SK-N-SH (cell line): ENCODE measurements at regions not wholly inside any gene's neighbourhood (a gene's known extent, or its start where the extent isn't known, plus 50 kb on each side); places are given as distances from the start of the nearest gene placed in this dataset.

ENCODE experiments used
- CTCF ChIA-PET: fragments of 300-600, 350-600 bp; formaldehyde crosslinking; extraction: SDS; loops from one replicate; lab custom pipeline; 2021; lab: Yijun Ruan, JAX
- POLR2A ChIA-PET: fragments of 350-600 bp; sonication (Branson Sonifier 250); formaldehyde crosslinking; extraction: SDS; loops from one replicate; lab custom pipeline; 2020; ENCODE audit warnings: antibody characterized with exemption, inconsistent platforms; lab: Yijun Ruan, JAX
- DNase-seq: peaks from one replicate; pipeline ENCODE4 v3.0.0; 2012
- H2AFZ ChIP-seq: fragments of 200-600 bp; sonication (generic); 2 replicates; pipeline ENCODE4 v1.8.1; 2016; ENCODE audit warnings: antibody characterized with exemption, mild to moderate bottlenecking, low read depth
- H3F3A ChIP-seq: fragments of 200-600 bp; sonication (generic); replicated peaks from 2 replicates; pipeline ENCODE3; 2016; ENCODE audit warnings: antibody characterized with exemption, mild to moderate bottlenecking; ENCODE audit not compliant: insufficient read depth
- H3K27ac ChIP-seq, 2 experiments: fragments of 200-500 bp in 1 of 2; fragments of 200-600 bp in 1 of 2; sonication (Bioruptor generic) in 1 of 2; sonication (generic), shearing (Covaris generic) in 1 of 2; 2 replicates each; pipeline versions ENCODE4 v1.5.1 to v1.6.1; 2014 to 2016; ENCODE audit warnings: low read depth in 2 of 2, inconsistent platforms in 1 of 2, low read length in 1 of 2, mild to moderate bottlenecking in 1 of 2, mixed read lengths in 1 of 2
- H3K27me3 ChIP-seq: fragments of 200-600 bp; sonication (generic), shearing (Covaris generic); 2 replicates; pipeline ENCODE4 v1.6.1; 2016; ENCODE audit warnings: mixed run types; ENCODE audit not compliant: insufficient read depth
- H3K36me3 ChIP-seq, 2 experiments: fragments of 200-500 bp in 1 of 2; fragments of 200-600 bp in 1 of 2; sonication (Bioruptor generic) in 1 of 2; sonication (generic) in 1 of 2; replicated peaks in 1 of 2; 2 replicates each; pipeline versions ENCODE3 to v1.5.1; 2014 to 2016; ENCODE audit warnings: low read length in 1 of 2, mild to moderate bottlenecking in 1 of 2; ENCODE audit not compliant: insufficient read depth in 2 of 2, control insufficient read depth in 1 of 2
- H3K4me1 ChIP-seq, 2 experiments: fragments of 200-500 bp in 1 of 2; fragments of 200-600 bp in 1 of 2; sonication (Bioruptor generic) in 1 of 2; sonication (generic), shearing (Covaris generic) in 1 of 2; 2 replicates each; pipeline versions ENCODE4 v1.5.1 to v1.6.1; 2014 to 2016; ENCODE audit warnings: low read depth in 1 of 2, low read length in 1 of 2, mixed run types in 1 of 2; ENCODE audit not compliant: insufficient read depth in 2 of 2, control insufficient read depth in 1 of 2
- H3K4me2 ChIP-seq: fragments of 200-600 bp; sonication (generic), shearing (Covaris generic); 2 replicates; pipeline ENCODE4 v1.6.1; 2017; ENCODE audit warnings: mixed run types
- H3K4me3 ChIP-seq, 2 experiments: fragments of 200-500 bp in 1 of 2; fragments of 200-600 bp in 1 of 2; sonication (Bioruptor generic) in 1 of 2; sonication (generic), shearing (Covaris generic) in 1 of 2; 2 replicates each; pipeline versions ENCODE4 v1.5.1 to v1.8.1; 2014 to 2016; ENCODE audit warnings: low read depth in 2 of 2, inconsistent platforms in 1 of 2, low read length in 1 of 2, mild to moderate bottlenecking in 1 of 2, mixed read lengths in 1 of 2, moderate library complexity in 1 of 2
- H3K79me2 ChIP-seq: fragments of 200-600 bp; sonication (generic); 2 replicates; pipeline ENCODE4 v1.8.1; 2017; ENCODE audit warnings: mild to moderate bottlenecking; ENCODE audit not compliant: insufficient read depth
- H3K9ac ChIP-seq: fragments of 200-600 bp; sonication (generic); 2 replicates; pipeline ENCODE4 v1.6.1; 2017; ENCODE audit warnings: mixed run types
- H3K9me2 ChIP-seq: fragments of 200-600 bp; sonication (generic); 2 replicates; pipeline ENCODE4 v1.6.1; 2017; ENCODE audit warnings: mixed run types
- H3K9me3 ChIP-seq: fragments of 200-600 bp; sonication (generic); 2 replicates; pipeline ENCODE4 v1.6.1; 2017; ENCODE audit warnings: mixed run types, mild to moderate bottlenecking, moderate library complexity
- H4K20me1 ChIP-seq: fragments of 200-600 bp; sonication (generic); 2 replicates; pipeline ENCODE4 v1.6.1; 2017; ENCODE audit warnings: mild to moderate bottlenecking, mixed run types; ENCODE audit not compliant: insufficient read depth
- CHD2 ChIP-seq: fragments of 150-350 bp; IDR thresholded peaks from 2 replicates; pipeline ENCODE4 v1.6.1; 2018; ENCODE audit warnings: low read length; ENCODE audit not compliant: partially characterized antibody
- CTCF ChIP-seq: fragments of 200-600 bp; sonication (generic); IDR thresholded peaks from 2 replicates; pipeline ENCODE4 v1.6.1; 2017; ENCODE audit warnings: antibody characterized with exemption, mild to moderate bottlenecking, moderate library complexity
- ELF1 ChIP-seq: IDR thresholded peaks from 2 replicates; pipeline ENCODE4 v1.4.0; 2012
- EP300 ChIP-seq, 2 experiments: IDR thresholded peaks; 2 replicates each; pipeline versions ENCODE4 v1.4.0 to v1.6.1; 2012; ENCODE audit warnings: borderline replicate concordance in 1 of 2, low read depth in 1 of 2, low read length in 1 of 2
- EZH2phosphoT487 ChIP-seq: fragments of 200-600 bp; sonication (generic); IDR thresholded peaks from 2 replicates; pipeline ENCODE4 v1.6.1; 2017; ENCODE audit warnings: low read depth, mixed run types, mild to moderate bottlenecking, antibody characterized with exemption, moderate library complexity, borderline replicate concordance
- FOXM1 ChIP-seq: IDR thresholded peaks from 2 replicates; pipeline ENCODE4 v1.4.0; 2012; ENCODE audit warnings: low read depth, mild to moderate bottlenecking
- GATA2 ChIP-seq: sonication (generic); formaldehyde crosslinking; IDR thresholded peaks from 2 replicates; pipeline ENCODE4 v1.5.0; 2020; ENCODE audit warnings: mild to moderate bottlenecking, missing genetic modification reagents
- IRF3 ChIP-seq: fragments of 150-350 bp; IDR thresholded peaks from 2 replicates; pipeline ENCODE4 v1.6.1; 2016; ENCODE audit warnings: mild to moderate bottlenecking, low read depth, low read length
- MEF2A ChIP-seq: IDR thresholded peaks from 2 replicates; pipeline ENCODE4 v1.4.0; 2012; ENCODE audit warnings: low read depth, borderline replicate concordance
- NFIC ChIP-seq: IDR thresholded peaks from 2 replicates; pipeline ENCODE4 v1.4.0; 2012; ENCODE audit warnings: borderline replicate concordance
- RAD21 ChIP-seq: IDR thresholded peaks from 2 replicates; pipeline ENCODE4 v1.6.1; 2012; ENCODE audit warnings: mild to moderate bottlenecking, low read length
- RFX5 ChIP-seq: IDR thresholded peaks from 2 replicates; pipeline ENCODE4 v1.6.1; 2012; ENCODE audit warnings: mild to moderate bottlenecking, improper control_type of control experiment, low read length
- SMC3 ChIP-seq: IDR thresholded peaks from 2 replicates; pipeline ENCODE4 v1.6.1; 2012; ENCODE audit warnings: low read depth, low read length, improper control_type of control experiment
- WGBS: methylation state at CpG from one replicate; pipeline ENCODE4 v1.1.6; 2017; ENCODE audit warnings: low lambda C conversion rate; 5-methylcytosine and 5-hydroxymethylcytosine counted together
- TF ChIP-seq, protein P1 (sequence below): IDR thresholded peaks from 2 replicates; pipeline ENCODE4 v1.4.0; 2012; ENCODE audit warnings: low read depth, borderline replicate concordance
- TF ChIP-seq, protein P2 (sequence below): IDR thresholded peaks from 2 replicates; pipeline ENCODE4 v1.6.1; 2012; ENCODE audit warnings: mild to moderate bottlenecking, low read depth, low read length, moderate library complexity
- TF ChIP-seq, protein P3 (sequence below): IDR thresholded peaks from 2 replicates; pipeline ENCODE4 v1.4.0; 2012; ENCODE audit warnings: low read depth, borderline replicate concordance

- no peak overlapping the region for H3K9ac ChIP-seq
- no peak overlapping the region for H3K4me3 ChIP-seq
- no peaks in the 10 kb centered on the region for H3K27me3 ChIP-seq
- no peaks in the 10 kb centered on the region for H3K36me3 ChIP-seq
- TF ChIP-seq RAD21, result peak; percentile 91
- peak; percentile 74 for TF ChIP-seq CTCF
- TF ChIP-seq IRF3, result no peak
- peak; percentile 74 for TF ChIP-seq SMC3
- TF ChIP-seq, all 33 proteins: peak for 3
- Histone ChIP-seq H3K9me2 (no peaks in the 10 kb centered on the region), H3K4me2 (no peak overlapping the region), H3K9me3 (no peaks in the 10 kb centered on the region), H3K4me1 (peaks cover 0 to 5% of the 10 kb centered on the region in 2 experiments; a peak in 2 of 4 replicates), H3K27ac (no peak overlapping the region), H4K20me1 (no peaks in the 10 kb centered on the region), H3K79me2 (no peaks in the 10 kb centered on the region), H3F3A (no peaks in the 10 kb centered on the region), H2AFZ (no peak overlapping the region)
- 15% methylated on average over 4 of the region's 4 CpGs for WGBS
- ChIA-PET POLR2A (no interaction called here), CTCF (interaction anchor here (0.6 to 3.3 kb wide), 36 partner anchors 9 to 1989 kb away, joined by 3 to 32 read pairs (median 4); no protein-coding TSS in a partner anchor)
- DNase-seq, result peak; percentile 42
These were observed 1651.9 kb upstream of the MIR17HG start for GRCh38 chr13:89695343-89696257.

- H3K79me2 ChIP-seq, result no peaks in the 10 kb centered on the region
- CTCF ChIA-PET, result no interaction called here
- DNase-seq, result no peak
- TF ChIP-seq EP300 (IDR thresholded peaks at IDR 0.05; ENCODE audit: borderline replicate concordance in 1 of 2, low read depth in 1 of 2, low read length in 1 of 2), result no peak
- TF ChIP-seq RFX5, result no peak
- TF ChIP-seq EZH2phosphoT487, result no peak
- TF ChIP-seq RAD21, result no peak
- TF ChIP-seq MEF2A, result no peak
- TF ChIP-seq GATA2 (CRISPR knock-in tag), result no peak
- TF ChIP-seq, protein P1, sequence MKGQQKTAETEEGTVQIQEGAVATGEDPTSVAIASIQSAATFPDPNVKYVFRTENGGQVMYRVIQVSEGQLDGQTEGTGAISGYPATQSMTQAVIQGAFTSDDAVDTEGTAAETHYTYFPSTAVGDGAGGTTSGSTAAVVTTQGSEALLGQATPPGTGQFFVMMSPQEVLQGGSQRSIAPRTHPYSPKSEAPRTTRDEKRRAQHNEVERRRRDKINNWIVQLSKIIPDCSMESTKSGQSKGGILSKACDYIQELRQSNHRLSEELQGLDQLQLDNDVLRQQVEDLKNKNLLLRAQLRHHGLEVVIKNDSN, result no peak
- TF ChIP-seq, protein P2, sequence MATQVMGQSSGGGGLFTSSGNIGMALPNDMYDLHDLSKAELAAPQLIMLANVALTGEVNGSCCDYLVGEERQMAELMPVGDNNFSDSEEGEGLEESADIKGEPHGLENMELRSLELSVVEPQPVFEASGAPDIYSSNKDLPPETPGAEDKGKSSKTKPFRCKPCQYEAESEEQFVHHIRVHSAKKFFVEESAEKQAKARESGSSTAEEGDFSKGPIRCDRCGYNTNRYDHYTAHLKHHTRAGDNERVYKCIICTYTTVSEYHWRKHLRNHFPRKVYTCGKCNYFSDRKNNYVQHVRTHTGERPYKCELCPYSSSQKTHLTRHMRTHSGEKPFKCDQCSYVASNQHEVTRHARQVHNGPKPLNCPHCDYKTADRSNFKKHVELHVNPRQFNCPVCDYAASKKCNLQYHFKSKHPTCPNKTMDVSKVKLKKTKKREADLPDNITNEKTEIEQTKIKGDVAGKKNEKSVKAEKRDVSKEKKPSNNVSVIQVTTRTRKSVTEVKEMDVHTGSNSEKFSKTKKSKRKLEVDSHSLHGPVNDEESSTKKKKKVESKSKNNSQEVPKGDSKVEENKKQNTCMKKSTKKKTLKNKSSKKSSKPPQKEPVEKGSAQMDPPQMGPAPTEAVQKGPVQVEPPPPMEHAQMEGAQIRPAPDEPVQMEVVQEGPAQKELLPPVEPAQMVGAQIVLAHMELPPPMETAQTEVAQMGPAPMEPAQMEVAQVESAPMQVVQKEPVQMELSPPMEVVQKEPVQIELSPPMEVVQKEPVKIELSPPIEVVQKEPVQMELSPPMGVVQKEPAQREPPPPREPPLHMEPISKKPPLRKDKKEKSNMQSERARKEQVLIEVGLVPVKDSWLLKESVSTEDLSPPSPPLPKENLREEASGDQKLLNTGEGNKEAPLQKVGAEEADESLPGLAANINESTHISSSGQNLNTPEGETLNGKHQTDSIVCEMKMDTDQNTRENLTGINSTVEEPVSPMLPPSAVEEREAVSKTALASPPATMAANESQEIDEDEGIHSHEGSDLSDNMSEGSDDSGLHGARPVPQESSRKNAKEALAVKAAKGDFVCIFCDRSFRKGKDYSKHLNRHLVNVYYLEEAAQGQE, result no peak
- no peak for TF ChIP-seq NFIC
- no peak for TF ChIP-seq CHD2
- TF ChIP-seq, protein P3, sequence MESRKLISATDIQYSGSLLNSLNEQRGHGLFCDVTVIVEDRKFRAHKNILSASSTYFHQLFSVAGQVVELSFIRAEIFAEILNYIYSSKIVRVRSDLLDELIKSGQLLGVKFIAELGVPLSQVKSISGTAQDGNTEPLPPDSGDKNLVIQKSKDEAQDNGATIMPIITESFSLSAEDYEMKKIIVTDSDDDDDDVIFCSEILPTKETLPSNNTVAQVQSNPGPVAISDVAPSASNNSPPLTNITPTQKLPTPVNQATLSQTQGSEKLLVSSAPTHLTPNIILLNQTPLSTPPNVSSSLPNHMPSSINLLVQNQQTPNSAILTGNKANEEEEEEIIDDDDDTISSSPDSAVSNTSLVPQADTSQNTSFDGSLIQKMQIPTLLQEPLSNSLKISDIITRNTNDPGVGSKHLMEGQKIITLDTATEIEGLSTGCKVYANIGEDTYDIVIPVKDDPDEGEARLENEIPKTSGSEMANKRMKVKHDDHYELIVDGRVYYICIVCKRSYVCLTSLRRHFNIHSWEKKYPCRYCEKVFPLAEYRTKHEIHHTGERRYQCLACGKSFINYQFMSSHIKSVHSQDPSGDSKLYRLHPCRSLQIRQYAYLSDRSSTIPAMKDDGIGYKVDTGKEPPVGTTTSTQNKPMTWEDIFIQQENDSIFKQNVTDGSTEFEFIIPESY, result no peak
- TF ChIP-seq ELF1, result no peak
- TF ChIP-seq FOXM1, result no peak
These were observed 1645.6 kb upstream of the MIR17HG start for GRCh38 chr13:89701913-89702312.

More at GRCh38 chr13:89701913-89702312, 1645.6 kb upstream of the MIR17HG start:
- POLR2A ChIA-PET, result interaction anchor here (0.6 kb wide), 1 partner anchor 1012 kb away, joined by 4 read pairs; no protein-coding TSS in a partner anchor
- no peak overlapping the region for H3K27ac ChIP-seq
- H3K27me3 ChIP-seq, result no peaks in the 10 kb centered on the region
- H2AFZ ChIP-seq, result no peak overlapping the region
- H3K9ac ChIP-seq, result no peak overlapping the region
- no peaks in the 10 kb centered on the region for H3F3A ChIP-seq
- no peaks in the 10 kb centered on the region for H3K9me2 ChIP-seq
- H3K4me2 ChIP-seq, result no peak overlapping the region
- no peaks in the 10 kb centered on the region for H3K9me3 ChIP-seq
- no peaks in the 10 kb centered on the region for H3K36me3 ChIP-seq
- H4K20me1 ChIP-seq, result no peaks in the 10 kb centered on the region
- H3K4me1 ChIP-seq, result no peaks in the 10 kb centered on the region
- WGBS, result 72% methylated on average over 9 of the region's 9 CpGs
- no peak overlapping the region for H3K4me3 ChIP-seq
